Aorta (tissue), 5 donors: ENCODE measurements at regions not wholly inside any gene's neighbourhood (a gene's known extent, or its start where the extent isn't known, plus 50 kb on each side); places are given as distances from the start of the nearest gene placed in this dataset.

Experiments
- ATAC-seq: fragments of 200-7000 bp; cut with Tn5 transposase; one replicate; pipeline ENCODE4 v1.9.1; 2022; ENCODE audit warnings: moderate library complexity; ENCODE audit not compliant: low FRiP score
- DNase-seq, 2 donors: peaks; one replicate each; pipeline ENCODE4 v3.0.0-alpha.2; 2020
- H3K27ac ChIP-seq, 2 donors: one replicate each; pipeline ENCODE4 v1.5.1; 2013; ENCODE audit warnings: low read length in 2 of 2, mild to moderate bottlenecking in 2 of 2, moderate library complexity in 2 of 2, control low read depth in 1 of 2, inconsistent platforms in 1 of 2, low read depth in 1 of 2
- H3K27me3 ChIP-seq, 2 donors: one replicate each; pipeline ENCODE4 v1.6.1; 2013; ENCODE audit warnings: control low read depth in 1 of 2, low read length in 1 of 2, mild to moderate bottlenecking in 1 of 2, moderate library complexity in 1 of 2; ENCODE audit not compliant: insufficient read depth in 2 of 2, control insufficient read depth in 1 of 2
- H3K36me3 ChIP-seq, 2 donors: one replicate each; pipeline ENCODE4 v1.6.1; 2013; ENCODE audit warnings: control low read depth in 1 of 2, low read length in 1 of 2, mild to moderate bottlenecking in 1 of 2; ENCODE audit not compliant: insufficient read depth in 2 of 2, control insufficient read depth in 1 of 2
- H3K4me1 ChIP-seq, 2 donors: one replicate each; pipeline ENCODE4 v1.6.1; 2013; ENCODE audit warnings: low read length in 2 of 2, control low read depth in 1 of 2, mild to moderate bottlenecking in 1 of 2, moderate library complexity in 1 of 2; ENCODE audit not compliant: insufficient read depth in 2 of 2, control insufficient read depth in 1 of 2
- H3K4me3 ChIP-seq, 2 donors: one replicate each; pipeline ENCODE4 v1.5.1; 2013; ENCODE audit warnings: low read length in 2 of 2, control low read depth in 1 of 2, mild to moderate bottlenecking in 1 of 2
- H3K9me3 ChIP-seq: one replicate; pipeline ENCODE4 v1.6.1; 2013; ENCODE audit warnings: mild to moderate bottlenecking, low read length; ENCODE audit not compliant: control insufficient read depth
- WGBS, 2 donors: extraction: QIAGEN DNeasy Blood & Tissue Kit; methylation state at CpG; one replicate each; pipeline ENCODE4 v1.1.7; 2013; 5-methylcytosine and 5-hydroxymethylcytosine counted together
- intact Hi-C, 2 donors: fragments of 100-400 bp; cut with DNase I; formaldehyde crosslinking; loops; one replicate each; pipeline versions ENCODE4 v1.14.2 to v1.15.0; 2022
- donor health status: healthy with polysubstance abuse.
- donor health status: Bipolar disorder and iron deficiency.
- donor health status: DM: no; HTN: no; CAD: no.
- donor health status: DM: no; HTN: no; CAD: no.
- donor health status: DM: yes; HTN: yes; CAD: no.

GRCh38 chr5:136538534-136538933 lies 173.2 kb upstream of the TRPC7 start:
- WGBS, 2 donors, result 57 to 58% methylated on average over 2 of the region's 2 CpGs
- H3K4me1 ChIP-seq, result no peaks in the 10 kb centered on the region
- no peaks in the 10 kb centered on the region for H3K27me3 ChIP-seq
- intact Hi-C loops, result no loop called here
- no peak overlapping the region for H3K4me3 ChIP-seq
- no peak for DNase-seq
- H3K36me3 ChIP-seq, result no peaks in the 10 kb centered on the region
- no peaks in the 10 kb centered on the region for H3K9me3 ChIP-seq
- H3K27ac ChIP-seq, result no peak overlapping the region
- no peak for ATAC-seq

GRCh38 chr5:136529081-136529480 lies 163.7 kb upstream of the TRPC7 start:
- no peaks in the 10 kb centered on the region for H3K9me3 ChIP-seq
- no peak for ATAC-seq
- intact Hi-C loops, result no loop called here

DNA sequence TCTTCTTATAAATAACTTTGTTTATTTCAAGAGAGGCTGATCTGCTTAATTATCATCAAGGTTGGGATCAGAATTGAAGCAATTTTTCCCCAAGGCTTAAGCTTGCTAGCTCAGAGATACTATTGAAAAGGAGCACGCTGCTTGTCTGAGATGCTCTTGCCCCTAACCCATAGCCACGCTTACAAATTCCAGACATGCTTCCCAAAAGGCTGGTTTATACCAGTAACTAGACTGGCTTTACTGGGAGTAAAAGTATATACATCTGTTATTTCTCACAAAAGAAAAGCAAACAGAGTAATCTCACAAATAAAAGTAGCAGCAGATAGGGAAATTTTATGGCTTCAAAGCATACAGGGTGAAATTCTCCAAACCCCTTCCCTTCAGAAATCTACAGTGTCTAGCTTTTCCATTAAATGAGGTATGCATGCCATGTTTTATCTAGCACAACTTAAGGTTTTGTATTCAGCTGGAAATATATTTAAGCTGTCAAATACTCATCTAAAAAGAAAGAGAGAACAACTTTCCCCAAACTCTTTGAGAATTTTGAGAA lies 163.2 kb upstream of the TRPC7 start:
- ATAC-seq (no peak), DNase-seq (no peak)
- Histone ChIP-seq H3K4me3 (no peak overlapping the region), H3K27me3 (no peaks in the 10 kb centered on the region), H3K27ac (no peak overlapping the region), H3K9me3 (no peaks in the 10 kb centered on the region), H3K4me1 (no peaks in the 10 kb centered on the region), H3K36me3 (no peaks in the 10 kb centered on the region)
- WGBS, 2 donors, result 56 to 70% methylated on average over 2 of the region's 2 CpGs
- intact Hi-C loops, result no loop called here

More at GRCh38 chr5:136529081-136529480, 163.7 kb upstream of the TRPC7 start:
- Histone ChIP-seq H3K4me3 (no peak overlapping the region), H3K27ac (no peak overlapping the region), H3K27me3 (no peaks in the 10 kb centered on the region), H3K36me3 (no peaks in the 10 kb centered on the region), H3K4me1 (no peaks in the 10 kb centered on the region)
- no peak for DNase-seq

DNA sequence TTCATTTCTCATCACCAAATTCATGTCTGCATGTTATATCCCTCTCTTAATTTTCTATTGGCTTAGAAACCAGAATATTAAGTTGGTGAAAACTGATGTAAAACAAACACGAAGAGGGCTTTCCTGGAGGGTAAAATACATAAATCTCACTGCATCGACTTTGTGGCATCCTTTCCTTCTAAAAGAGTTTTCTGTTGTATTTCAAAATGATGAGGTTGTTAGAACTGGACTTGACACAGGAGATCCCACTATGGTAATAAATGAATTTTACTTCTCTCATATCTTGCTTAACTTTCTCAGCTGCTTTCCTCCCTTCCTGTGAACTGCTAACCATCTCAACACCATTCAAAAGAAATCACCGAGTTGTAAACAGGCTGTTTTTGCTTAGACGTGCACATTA lies 162.0 kb upstream of the TRPC7 start:
- no peak for DNase-seq
- 57 to 62% methylated on average over 4 of the region's 4 CpGs for WGBS, 2 donors
- intact Hi-C loops, result no loop called here
- ATAC-seq, result no peak
- H3K36me3 ChIP-seq, result no peaks in the 10 kb centered on the region
- no peaks in the 10 kb centered on the region for H3K9me3 ChIP-seq
- no peaks in the 10 kb centered on the region for H3K27me3 ChIP-seq
- H3K27ac ChIP-seq, result no peak overlapping the region
- no peaks in the 10 kb centered on the region for H3K4me1 ChIP-seq
- H3K4me3 ChIP-seq, result no peak overlapping the region

- H3K36me3 ChIP-seq, result no peaks in the 10 kb centered on the region
- no peaks in the 10 kb centered on the region for H3K4me1 ChIP-seq
- ATAC-seq (no peak), DNase-seq (no peak)
- no peaks in the 10 kb centered on the region for H3K27me3 ChIP-seq
- H3K27ac ChIP-seq, result no peak overlapping the region
- H3K9me3 ChIP-seq, result no peaks in the 10 kb centered on the region
- no peak overlapping the region for H3K4me3 ChIP-seq
- intact Hi-C loops, result no loop called here
- WGBS, 2 donors, result 30% methylated on average over 5 of the region's 5 CpGs
These were observed 161.4 kb upstream of the TRPC7 start for GRCh38 chr5:136526791-136527190.

DNA sequence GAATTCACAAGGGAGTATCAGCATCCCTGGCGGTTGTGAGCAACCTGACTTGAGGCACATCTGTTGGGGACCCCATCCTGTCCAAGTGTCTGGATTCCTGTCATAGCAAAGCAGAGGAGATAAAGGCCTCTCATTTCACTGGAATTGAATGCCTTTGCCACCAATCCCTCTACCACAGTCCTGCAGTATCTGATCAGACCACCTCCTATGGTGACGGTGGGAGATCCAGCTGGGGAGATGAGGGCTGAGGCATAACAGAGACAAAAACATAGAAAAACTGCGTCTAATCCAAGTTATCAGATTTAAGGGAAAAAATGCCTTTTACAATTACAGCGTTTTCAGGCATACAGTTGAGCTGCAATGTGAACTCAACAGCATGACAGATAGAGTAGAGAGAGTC lies 160.7 kb upstream of the TRPC7 start:
- Histone ChIP-seq H3K4me1 (no peaks in the 10 kb centered on the region), H3K36me3 (no peaks in the 10 kb centered on the region), H3K27me3 (no peaks in the 10 kb centered on the region), H3K4me3 (no peak overlapping the region), H3K27ac (no peak overlapping the region), H3K9me3 (no peaks in the 10 kb centered on the region)
- ATAC-seq, result no peak
- intact Hi-C loops, result no loop called here
- DNase-seq, result no peak
- 74 to 78% methylated on average over 4 of the region's 4 CpGs for WGBS, 2 donors

- intact Hi-C loops, result no loop called here
- Histone ChIP-seq H3K4me3 (no peak overlapping the region), H3K36me3 (no peaks in the 10 kb centered on the region), H3K27me3 (no peaks in the 10 kb centered on the region), H3K4me1 (no peaks in the 10 kb centered on the region), H3K27ac (no peak overlapping the region), H3K9me3 (no peaks in the 10 kb centered on the region)
- ATAC-seq (no peak), DNase-seq (no peak)
- WGBS, 2 donors, result 49 to 61% methylated on average over 2 of the region's 2 CpGs
These were observed 160.3 kb upstream of the TRPC7 start for GRCh38 chr5:136525597-136525996.

- Histone ChIP-seq H3K27me3 (no peaks in the 10 kb centered on the region), H3K4me1 (no peaks in the 10 kb centered on the region), H3K9me3 (no peaks in the 10 kb centered on the region), H3K27ac (no peak overlapping the region), H3K4me3 (no peak overlapping the region), H3K36me3 (no peaks in the 10 kb centered on the region)
- intact Hi-C loops, result no loop called here
- no peak for DNase-seq
- WGBS, 2 donors, result 22 to 24% methylated on average over 3 of the region's 3 CpGs
- ATAC-seq, result no peak
These were observed 157.0 kb upstream of the TRPC7 start for GRCh38 chr5:136522217-136522956.

GRCh38 chr5:136521696-136522095 lies 156.4 kb upstream of the TRPC7 start:
- intact Hi-C loops, result no loop called here
- Histone ChIP-seq H3K9me3 (no peaks in the 10 kb centered on the region), H3K4me3 (no peak overlapping the region), H3K27ac (no peak overlapping the region), H3K36me3 (no peaks in the 10 kb centered on the region), H3K4me1 (no peaks in the 10 kb centered on the region), H3K27me3 (no peaks in the 10 kb centered on the region)
- no peak for ATAC-seq
- no peak for DNase-seq
